DMS53 treated with DMSO at 0.1 percent for 48 hours (cell line): ENCODE measurements at regions not wholly inside any gene's neighbourhood (a gene's known extent, or its start where the extent isn't known, plus 50 kb on each side); places are given as distances from the start of the nearest gene placed in this dataset.
"Not testable (repeated sequence)": the region's sequence is repeated elsewhere in the genome, so short reads cannot be mapped to it uniquely, and the experiment has no call there.

Experiments used
- DNase-seq: peaks from one replicate; lab custom pipeline; 2025; ENCODE audit not compliant: unreplicated experiment; lab: John Stamatoyannopoulos, UW

DNA sequence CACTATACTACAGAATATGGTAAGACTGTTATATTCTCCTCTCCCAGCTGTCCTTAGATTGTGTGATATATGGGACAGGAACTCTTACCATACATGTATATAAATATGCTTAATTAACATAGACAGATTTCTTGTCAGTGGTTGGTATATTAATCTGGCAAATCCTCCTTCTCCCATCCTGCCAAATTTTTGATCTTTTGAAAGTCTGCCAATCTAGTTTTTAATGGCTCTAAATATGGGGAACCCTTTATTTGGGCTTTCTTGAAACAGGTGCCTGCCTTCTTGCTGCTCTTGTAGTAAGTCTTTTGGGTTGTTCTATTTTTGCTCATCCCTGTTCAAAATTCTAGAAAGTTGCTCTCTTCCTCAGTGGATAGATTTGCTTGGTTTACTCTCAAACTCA is 63.5 kb downstream of the SPATA31D1 start:
- DNase-seq = no peak

DNA sequence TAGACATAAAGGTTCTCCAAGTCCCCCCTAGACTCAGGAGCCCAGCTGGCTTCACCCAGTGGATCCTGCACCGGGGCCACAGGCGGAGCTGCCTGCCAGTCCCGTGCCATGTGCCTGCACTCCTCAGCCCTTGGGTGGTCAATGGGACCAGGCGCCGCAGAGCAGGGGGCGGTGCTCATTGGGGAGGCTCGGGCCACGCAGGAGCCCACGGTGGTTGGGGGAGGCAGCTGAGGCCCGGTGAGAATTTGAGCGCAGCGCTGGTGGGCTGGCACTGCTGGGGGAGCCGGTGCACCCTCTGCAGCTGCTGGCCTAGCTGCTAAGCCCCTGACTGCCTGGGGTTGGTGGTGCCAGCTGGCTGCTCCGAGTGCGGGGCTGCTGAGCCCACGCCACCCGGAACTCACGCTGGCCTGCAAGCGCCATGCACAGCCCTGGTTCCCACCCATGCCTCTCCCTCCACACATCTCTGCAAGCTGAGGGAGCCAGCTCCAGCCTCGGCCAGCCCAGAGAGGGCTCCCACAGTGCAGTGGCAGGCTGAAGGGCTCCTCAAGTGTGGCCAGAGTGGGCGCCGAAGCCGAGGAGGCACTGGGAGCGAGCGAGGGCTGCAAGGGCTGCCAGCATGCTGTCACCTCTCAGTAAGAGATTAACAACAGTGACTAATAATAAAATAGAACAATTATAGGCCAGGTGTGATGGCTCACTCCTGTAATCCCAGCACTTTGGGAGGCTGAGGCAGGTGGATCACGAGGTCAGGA is 65.9 kb downstream of the SPATA31D1 start:
- no peak for DNase-seq

GRCh38 chr9:82057805-82058204 is 69.2 kb downstream of the SPATA31D1 start:
- DNase-seq = no peak

- not testable (repeated sequence) for DNase-seq
Observed at GRCh38 chr9:82061801-82062200, 73.2 kb downstream of the SPATA31D1 start.

DNA sequence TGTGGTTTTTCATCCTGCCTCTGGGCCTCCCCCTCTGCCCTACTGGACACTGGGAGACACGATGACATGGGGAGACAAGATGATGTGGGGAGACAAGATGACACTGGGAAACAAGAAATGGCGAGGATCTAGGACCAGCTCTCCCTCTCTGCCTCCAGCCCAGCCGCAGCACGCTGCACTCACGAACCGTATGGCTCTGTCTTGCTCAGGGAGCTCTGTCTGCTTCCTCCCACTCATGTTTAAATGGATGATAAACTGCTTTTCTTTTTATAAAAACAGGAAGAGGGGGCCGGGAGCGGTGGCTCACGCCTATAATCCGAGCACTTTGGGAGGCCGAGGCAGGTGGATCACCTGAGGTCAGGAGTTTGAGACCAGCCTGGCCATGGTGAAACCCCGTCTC is 73.7 kb downstream of the SPATA31D1 start:
- DNase-seq = no peak

DNA sequence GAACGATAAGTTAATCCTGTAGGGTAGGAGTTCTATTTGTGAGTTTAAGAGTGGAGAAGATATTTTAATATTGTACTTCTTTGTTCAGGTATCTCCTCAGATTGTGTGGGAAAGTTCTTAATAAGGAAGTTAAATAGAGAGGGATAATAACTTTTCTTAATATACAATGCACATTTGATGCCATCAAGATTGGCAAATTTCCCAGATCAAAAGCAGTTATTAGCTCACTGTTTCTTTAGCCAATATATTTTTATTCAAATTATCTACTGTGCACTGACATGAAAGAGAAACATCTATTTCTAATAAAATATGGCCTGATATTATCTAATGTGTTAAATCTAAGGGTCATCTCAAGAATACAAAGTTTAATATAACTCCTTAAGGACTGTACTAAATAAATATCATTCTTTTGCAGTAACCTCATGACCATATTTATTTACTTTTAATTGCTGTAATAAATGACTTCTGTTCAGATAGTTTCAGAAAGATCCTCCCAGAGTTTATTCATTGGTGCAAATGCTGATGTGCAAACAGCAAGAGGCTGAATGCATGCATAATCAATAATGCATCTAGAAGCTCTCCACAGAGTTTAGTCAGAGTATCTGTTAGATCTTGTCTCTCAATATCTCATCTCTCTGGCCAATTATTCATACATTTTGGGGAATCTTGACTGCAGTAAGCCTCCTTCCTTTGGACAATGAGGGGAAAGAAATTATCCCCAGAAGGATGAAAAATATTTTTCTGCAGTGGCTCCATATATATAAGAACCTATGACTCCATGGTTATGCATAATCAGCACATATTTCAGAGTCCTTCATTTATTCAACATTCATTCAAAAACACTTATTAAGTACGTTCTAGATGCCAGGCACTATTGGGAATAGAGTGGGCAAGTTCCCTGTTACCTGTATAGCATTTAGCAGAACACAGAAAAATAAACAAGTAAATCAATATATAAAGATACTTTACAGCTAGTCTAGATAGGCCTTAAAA is 85.3 kb downstream of the SPATA31D1 start:
- DNase-seq = no peak

- no peak for DNase-seq
Observed at GRCh38 chr9:82080265-82080664, 91.7 kb downstream of the SPATA31D1 start.

GRCh38 chr9:82081496-82081895 is 92.9 kb downstream of the SPATA31D1 start:
- no peak for DNase-seq

GRCh38 chr9:82082563-82082962 is 94.0 kb downstream of the SPATA31D1 start:
- no peak for DNase-seq

GRCh38 chr9:82088591-82088990 is 100.0 kb downstream of the SPATA31D1 start:
- DNase-seq = no peak

DNA sequence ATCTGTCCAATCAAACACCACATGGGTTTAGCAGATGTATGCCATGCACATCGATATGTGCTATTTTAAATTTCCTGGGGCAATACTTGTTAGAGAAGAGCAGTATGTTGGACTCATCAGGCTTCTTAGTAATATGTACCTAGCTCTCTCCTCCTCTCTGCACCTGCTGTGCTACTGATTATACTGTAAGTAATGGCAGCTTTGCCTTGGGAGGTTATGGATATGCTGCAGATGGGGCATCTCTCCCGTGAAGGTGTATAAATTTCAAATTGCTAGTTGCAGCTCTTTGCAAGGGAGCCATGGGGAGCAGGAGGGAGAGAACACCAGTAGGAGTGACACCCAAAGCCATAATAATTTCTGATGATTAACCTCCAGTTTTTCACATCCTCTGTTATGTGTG is 101.5 kb downstream of the SPATA31D1 start:
- no peak for DNase-seq

DNA sequence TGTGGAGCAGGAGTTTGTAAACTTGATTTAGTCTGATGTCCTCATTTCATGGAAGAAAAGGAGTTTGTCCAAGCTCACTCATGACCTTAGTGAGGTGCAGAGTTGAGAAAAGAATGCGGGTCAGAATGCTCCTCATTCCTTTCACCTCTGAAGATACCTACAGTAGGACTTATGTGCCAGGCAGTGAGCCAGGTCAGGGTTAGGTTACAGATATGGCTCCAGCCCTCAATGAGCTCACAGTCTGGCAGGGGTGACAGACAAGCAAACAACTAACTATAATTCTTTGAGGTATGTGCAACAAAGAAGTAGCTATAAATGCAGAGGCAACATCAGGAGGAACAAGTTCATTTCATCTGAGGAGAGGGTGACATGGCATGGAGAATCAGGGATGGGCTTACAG is 102.5 kb downstream of the SPATA31D1 start:
- DNase-seq = no peak

GRCh38 chr9:82091610-82092009 is 103.0 kb downstream of the SPATA31D1 start:
- DNase-seq = no peak

- no peak for DNase-seq
Observed at GRCh38 chr9:82101475-82101874, 112.9 kb downstream of the SPATA31D1 start.

DNA sequence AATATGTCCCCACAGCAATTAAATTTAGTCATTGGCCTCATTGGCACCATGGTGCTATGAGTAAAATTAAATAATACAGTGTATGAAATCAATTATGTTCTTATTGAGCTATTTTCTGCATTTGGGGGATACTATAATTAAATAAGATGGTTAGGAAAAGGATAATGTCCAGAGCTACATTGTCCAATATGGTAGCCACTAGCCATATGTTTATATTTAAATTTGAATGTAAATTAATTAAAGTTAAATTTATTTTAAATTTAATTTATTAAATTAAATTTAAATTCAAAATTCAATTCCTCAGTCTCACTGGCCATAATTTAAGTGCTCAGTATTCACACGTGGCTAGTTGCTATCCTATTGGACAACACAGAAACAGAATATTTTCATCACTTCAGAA is 115.7 kb downstream of the SPATA31D1 start:
- DNase-seq = no peak

- no peak for DNase-seq
Observed at GRCh38 chr9:82105729-82106128, 117.2 kb downstream of the SPATA31D1 start.

DNA sequence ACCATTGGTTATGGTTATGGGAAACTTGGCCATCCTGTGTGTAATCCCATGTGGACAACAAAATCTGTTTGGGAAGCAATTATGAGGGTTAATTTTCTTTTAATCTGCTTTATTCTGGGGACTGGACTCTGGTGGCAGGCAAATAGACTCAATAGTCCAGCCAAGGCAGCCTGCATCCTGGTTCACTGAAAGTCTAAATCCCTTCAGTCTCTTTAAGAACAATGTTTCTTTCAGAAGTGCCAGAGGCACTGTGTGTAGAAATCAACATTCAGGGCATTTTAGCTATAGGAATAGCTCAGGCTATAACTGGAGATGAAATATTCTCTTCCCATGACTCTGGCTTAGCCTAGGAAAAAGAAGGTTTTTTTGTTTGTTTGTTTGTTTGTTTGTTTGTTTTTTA is 118.0 kb downstream of the SPATA31D1 start:
- DNase-seq = no peak

- DNase-seq = no peak
Observed at GRCh38 chr9:82108474-82108873, 119.9 kb downstream of the SPATA31D1 start.

GRCh38 chr9:82108941-82109340 is 120.4 kb downstream of the SPATA31D1 start:
- no peak for DNase-seq

- no peak for DNase-seq
Observed at GRCh38 chr9:82109626-82110025, 121.1 kb downstream of the SPATA31D1 start.

DNA sequence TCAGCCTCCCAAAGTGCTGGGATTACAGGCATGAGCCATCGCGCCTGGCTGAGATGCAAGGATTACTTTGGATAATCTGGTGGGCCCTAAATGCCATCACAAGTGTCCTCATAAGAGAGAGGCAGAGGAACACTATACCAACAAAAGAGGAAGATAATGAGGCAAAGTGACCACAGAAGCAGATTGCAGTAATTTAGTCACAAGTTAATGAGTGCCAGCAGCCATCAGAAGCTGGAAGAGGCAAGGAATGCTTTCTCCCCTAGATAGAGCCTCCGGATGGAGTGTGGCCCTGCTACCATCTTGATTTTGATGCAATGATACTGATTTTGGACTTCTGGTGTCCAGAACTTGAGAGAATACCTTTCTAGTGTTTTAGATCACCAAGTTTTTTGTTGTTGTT is 122.3 kb downstream of the SPATA31D1 start:
- no peak for DNase-seq

GRCh38 chr9:82115331-82115730 is 126.8 kb downstream of the SPATA31D1 start:
- no peak for DNase-seq
